ENCODE measurements at regions not wholly inside any gene's neighbourhood (a gene's known extent, or its start where the extent isn't known, plus 50 kb on each side); places are given as distances from the start of the nearest gene placed in this dataset.

DNA sequence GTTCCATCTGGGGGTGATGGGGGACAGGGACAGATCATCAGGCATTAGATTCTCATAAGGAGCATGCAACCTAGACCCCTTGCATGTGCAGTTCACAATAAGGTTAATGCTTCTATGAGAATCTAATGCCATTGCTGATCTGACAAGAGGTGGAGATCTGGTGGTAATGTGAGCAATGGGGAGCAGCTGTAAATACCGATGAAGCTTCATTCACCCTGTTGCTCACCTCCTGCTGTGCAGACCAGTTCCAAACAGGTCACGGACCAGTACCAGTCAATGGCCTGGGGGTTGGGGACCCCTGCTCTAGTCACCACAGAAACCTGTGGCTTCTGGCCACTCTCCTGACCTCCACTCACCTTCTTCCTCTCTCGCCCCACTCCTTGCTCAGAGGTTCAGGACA, 229.9 kb downstream of the PTPRU start:
- Histone ChIP-seq H3K9me3 (ENCODE audit: control insufficient read depth in 4 of 4, insufficient read depth in 3 of 4, low read length in 3 of 4) (peaks cover 0 to 11% (median under 1%) of the 10 kb centered on the region in 4 donors), H3K9ac (ENCODE audit: insufficient read depth in 1 of 2, low read length in 2 of 2) (no peak overlapping the region), H3K4me1 (ENCODE audit: control insufficient read depth in 5 of 5, insufficient read depth in 5 of 5, low read length in 5 of 5) (no peaks in the 10 kb centered on the region), H3K27ac (ENCODE audit: low read depth in 1 of 2, low read length in 1 of 2) (no peak overlapping the region), H3K36me3 (ENCODE audit: control insufficient read depth in 4 of 4, insufficient read depth in 4 of 4, low read length in 4 of 4) (no peaks in the 10 kb centered on the region), H3K27me3 (ENCODE audit: control insufficient read depth in 3 of 3, insufficient read depth in 3 of 3, low read length in 2 of 3) (no peaks in the 10 kb centered on the region), H3K4me3 (no peak overlapping the region)
- DNase-seq (no peak), ATAC-seq (ENCODE audit: insufficient read depth, low FRiP score) (no peak)
- WGBS, 2 donors, result 80 to 94% methylated on average over 3 of the region's 3 CpGs
- TF ChIP-seq, protein P1, sequence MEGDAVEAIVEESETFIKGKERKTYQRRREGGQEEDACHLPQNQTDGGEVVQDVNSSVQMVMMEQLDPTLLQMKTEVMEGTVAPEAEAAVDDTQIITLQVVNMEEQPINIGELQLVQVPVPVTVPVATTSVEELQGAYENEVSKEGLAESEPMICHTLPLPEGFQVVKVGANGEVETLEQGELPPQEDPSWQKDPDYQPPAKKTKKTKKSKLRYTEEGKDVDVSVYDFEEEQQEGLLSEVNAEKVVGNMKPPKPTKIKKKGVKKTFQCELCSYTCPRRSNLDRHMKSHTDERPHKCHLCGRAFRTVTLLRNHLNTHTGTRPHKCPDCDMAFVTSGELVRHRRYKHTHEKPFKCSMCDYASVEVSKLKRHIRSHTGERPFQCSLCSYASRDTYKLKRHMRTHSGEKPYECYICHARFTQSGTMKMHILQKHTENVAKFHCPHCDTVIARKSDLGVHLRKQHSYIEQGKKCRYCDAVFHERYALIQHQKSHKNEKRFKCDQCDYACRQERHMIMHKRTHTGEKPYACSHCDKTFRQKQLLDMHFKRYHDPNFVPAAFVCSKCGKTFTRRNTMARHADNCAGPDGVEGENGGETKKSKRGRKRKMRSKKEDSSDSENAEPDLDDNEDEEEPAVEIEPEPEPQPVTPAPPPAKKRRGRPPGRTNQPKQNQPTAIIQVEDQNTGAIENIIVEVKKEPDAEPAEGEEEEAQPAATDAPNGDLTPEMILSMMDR (IDR thresholded peaks at IDR 0.05; ENCODE audit: control extremely low read depth, extremely low read depth), result no peak

DNA sequence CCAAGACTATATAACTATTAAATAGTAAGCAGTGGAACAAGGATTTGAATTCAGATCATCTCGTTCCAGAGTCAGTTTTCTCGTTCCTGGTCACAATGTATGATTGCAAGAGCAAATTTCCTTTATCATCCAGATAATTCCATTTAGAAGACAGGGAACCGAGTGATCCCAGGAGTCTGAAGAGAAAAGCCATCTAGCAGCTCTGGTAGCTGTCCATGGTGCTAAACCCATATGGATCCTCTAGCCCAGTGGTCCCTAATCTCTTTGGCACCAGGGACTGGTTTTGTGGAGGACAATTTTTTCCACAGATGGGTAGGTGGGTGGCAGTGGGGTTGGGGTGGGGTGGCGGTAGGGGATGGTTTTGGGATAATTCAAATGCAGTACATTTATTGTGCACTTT, 229.4 kb downstream of the PTPRU start:
- H3K27me3 ChIP-seq (ENCODE audit: control insufficient read depth in 3 of 3, insufficient read depth in 3 of 3, low read length in 2 of 3), result no peaks in the 10 kb centered on the region
- TF ChIP-seq, protein P1 (IDR thresholded peaks at IDR 0.05; ENCODE audit: control extremely low read depth, extremely low read depth), result no peak
- no peak overlapping the region for H3K4me3 ChIP-seq
- peaks cover 0 to 11% (median under 1%) of the 10 kb centered on the region in 4 donors for H3K9me3 ChIP-seq (ENCODE audit: control insufficient read depth in 4 of 4, insufficient read depth in 3 of 4, low read length in 3 of 4)
- no peak for ATAC-seq (ENCODE audit: insufficient read depth, low FRiP score)
- peak in 2 of 3 donors; percentile 14 to 54 for DNase-seq
- H3K4me1 ChIP-seq (ENCODE audit: control insufficient read depth in 5 of 5, insufficient read depth in 5 of 5, low read length in 5 of 5), result no peaks in the 10 kb centered on the region
- H3K27ac ChIP-seq (ENCODE audit: low read depth in 1 of 2, low read length in 1 of 2), result no peak overlapping the region
- no peak overlapping the region for H3K9ac ChIP-seq (ENCODE audit: insufficient read depth in 1 of 2, low read length in 2 of 2)
- WGBS, 2 donors, result 80 to 82% methylated on average over 4 of the region's 4 CpGs
- no peaks in the 10 kb centered on the region for H3K36me3 ChIP-seq (ENCODE audit: control insufficient read depth in 4 of 4, insufficient read depth in 4 of 4, low read length in 4 of 4)

DNA sequence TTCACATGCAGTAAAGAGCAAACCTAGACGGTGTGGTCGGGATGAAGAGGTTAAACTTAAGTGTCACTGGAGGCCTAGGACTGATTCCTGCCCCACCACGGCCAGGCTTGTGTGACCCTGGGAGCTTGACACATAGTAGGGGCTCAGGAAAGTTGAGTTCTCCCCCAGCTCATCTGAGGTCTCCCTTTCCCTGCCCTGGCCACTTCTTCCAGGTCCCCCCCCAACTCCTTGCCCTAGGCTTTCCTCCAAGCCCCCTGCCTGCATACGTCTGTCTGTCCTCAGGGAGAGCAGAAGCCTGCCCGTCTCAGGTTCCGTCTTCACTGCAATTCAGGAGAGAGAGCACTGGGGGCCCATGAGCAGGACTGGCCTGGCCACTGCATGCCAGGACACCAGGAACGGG, 225.8 kb downstream of the PTPRU start:
- H3K36me3 ChIP-seq (ENCODE audit: control insufficient read depth in 4 of 4, insufficient read depth in 4 of 4, low read length in 4 of 4), result no peaks in the 10 kb centered on the region
- no peak overlapping the region for H3K4me3 ChIP-seq
- DNase-seq (no peak), ATAC-seq (ENCODE audit: insufficient read depth, low FRiP score) (no peak)
- H3K27me3 ChIP-seq (ENCODE audit: control insufficient read depth in 3 of 3, insufficient read depth in 3 of 3, low read length in 2 of 3), result peaks cover 0 to 5% (median 0%) of the 10 kb centered on the region in 3 donors
- TF ChIP-seq, protein P1 (IDR thresholded peaks at IDR 0.05; ENCODE audit: control extremely low read depth, extremely low read depth), result no peak
- no peaks in the 10 kb centered on the region for H3K4me1 ChIP-seq (ENCODE audit: control insufficient read depth in 5 of 5, insufficient read depth in 5 of 5, low read length in 5 of 5)
- H3K27ac ChIP-seq (ENCODE audit: low read depth in 1 of 2, low read length in 1 of 2), result no peak overlapping the region
- H3K9ac ChIP-seq (ENCODE audit: insufficient read depth in 1 of 2, low read length in 2 of 2), result no peak overlapping the region
- 68 to 76% methylated on average over 7 of the region's 7 CpGs for WGBS, 2 donors
- H3K9me3 ChIP-seq (ENCODE audit: control insufficient read depth in 4 of 4, insufficient read depth in 3 of 4, low read length in 3 of 4), result peaks cover 0 to 11% (median 2%) of the 10 kb centered on the region in 4 donors

DNA sequence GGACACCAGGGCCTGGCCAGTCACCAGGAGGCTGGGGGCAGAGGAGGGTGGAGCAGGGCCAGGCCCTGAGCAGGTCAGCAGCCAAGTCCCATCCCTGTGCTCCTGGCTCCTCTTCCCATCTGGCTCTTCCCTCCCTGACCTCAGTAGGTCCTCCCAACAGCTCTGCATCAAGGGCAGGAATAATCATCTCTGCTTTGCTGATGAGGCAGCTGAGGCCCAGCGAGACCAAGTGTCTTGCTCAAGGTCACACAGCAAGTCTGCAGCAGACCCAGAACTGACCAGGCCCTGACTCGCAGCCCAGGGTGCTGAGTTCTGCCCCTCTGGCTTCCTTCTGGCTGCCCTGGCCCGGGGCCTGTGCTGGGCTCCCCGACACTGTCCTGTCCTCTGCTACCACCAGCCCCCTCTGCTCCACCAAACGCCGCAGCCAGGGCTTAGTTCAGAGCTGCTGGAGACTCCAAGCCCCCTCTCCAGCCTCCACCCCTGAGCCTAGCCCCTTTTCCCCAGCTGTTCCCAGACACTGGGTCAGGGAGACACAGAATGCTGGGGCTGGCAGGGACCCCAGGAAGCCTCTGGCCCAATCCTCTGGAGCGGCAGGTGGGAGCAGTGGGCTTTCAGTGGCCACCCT, 224.9 kb downstream of the PTPRU start:
- no peaks in the 10 kb centered on the region for H3K36me3 ChIP-seq (ENCODE audit: control insufficient read depth in 4 of 4, insufficient read depth in 4 of 4, low read length in 4 of 4)
- DNase-seq (no peak), ATAC-seq (ENCODE audit: insufficient read depth, low FRiP score) (no peak)
- peaks cover 0 to 5% (median 0%) of the 10 kb centered on the region in 3 donors for H3K27me3 ChIP-seq (ENCODE audit: control insufficient read depth in 3 of 3, insufficient read depth in 3 of 3, low read length in 2 of 3)
- peaks cover 0 to 11% (median 2%) of the 10 kb centered on the region in 4 donors for H3K9me3 ChIP-seq (ENCODE audit: control insufficient read depth in 4 of 4, insufficient read depth in 3 of 4, low read length in 3 of 4)
- no peaks in the 10 kb centered on the region for H3K4me1 ChIP-seq (ENCODE audit: control insufficient read depth in 5 of 5, insufficient read depth in 5 of 5, low read length in 5 of 5)
- no peak overlapping the region for H3K27ac ChIP-seq (ENCODE audit: low read depth in 1 of 2, low read length in 1 of 2)
- TF ChIP-seq, protein P1 (IDR thresholded peaks at IDR 0.05; ENCODE audit: control extremely low read depth, extremely low read depth), result no peak
- no peak overlapping the region for H3K9ac ChIP-seq (ENCODE audit: insufficient read depth in 1 of 2, low read length in 2 of 2)
- no peak overlapping the region for H3K4me3 ChIP-seq
- 85 to 91% methylated on average over 7 of the region's 7 CpGs for WGBS, 2 donors
